ENCODE measurements at regions not wholly inside any gene's neighbourhood (a gene's known extent, or its start where the extent isn't known, plus 50 kb on each side); places are given as distances from the start of the nearest gene placed in this dataset.

DNA sequence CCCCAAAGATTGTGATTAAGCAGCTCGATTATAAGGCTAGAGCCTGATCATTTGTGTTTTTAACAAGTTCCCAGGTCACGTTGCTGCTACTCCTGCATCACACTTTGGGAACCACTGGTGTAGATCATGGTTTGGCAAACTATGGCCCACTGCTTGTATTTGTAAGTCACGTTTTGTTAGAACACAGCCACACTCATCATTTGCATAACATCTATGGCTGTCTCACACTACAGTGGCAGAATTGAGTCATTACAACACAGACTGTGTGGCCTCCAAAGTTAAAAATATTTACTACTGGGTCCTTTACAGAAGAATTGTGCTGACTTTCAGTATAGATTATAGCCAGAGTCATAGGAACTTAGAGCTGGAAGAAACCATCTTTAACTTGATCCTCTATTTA is 515.3 kb upstream of the PSMD7 start:
- no peaks in the 10 kb centered on the region for H3K9me3 ChIP-seq
- 55 to 61% methylated on average over 3 of the region's 3 CpGs for WGBS, 2 donors
- no peaks in the 10 kb centered on the region for H3K27me3 ChIP-seq
- FAIRE-seq = no peak
- no peak for ATAC-seq
- H3K27ac ChIP-seq = no peak overlapping the region
- no peaks in the 10 kb centered on the region for H3K4me1 ChIP-seq
- DNase-seq = no peak
- H3K4me3 ChIP-seq = no peak overlapping the region
- no peaks in the 10 kb centered on the region for H3K36me3 ChIP-seq
- intact Hi-C loops (cut with DNase I) = no loop called here
- TF ChIP-seq, protein P1, sequence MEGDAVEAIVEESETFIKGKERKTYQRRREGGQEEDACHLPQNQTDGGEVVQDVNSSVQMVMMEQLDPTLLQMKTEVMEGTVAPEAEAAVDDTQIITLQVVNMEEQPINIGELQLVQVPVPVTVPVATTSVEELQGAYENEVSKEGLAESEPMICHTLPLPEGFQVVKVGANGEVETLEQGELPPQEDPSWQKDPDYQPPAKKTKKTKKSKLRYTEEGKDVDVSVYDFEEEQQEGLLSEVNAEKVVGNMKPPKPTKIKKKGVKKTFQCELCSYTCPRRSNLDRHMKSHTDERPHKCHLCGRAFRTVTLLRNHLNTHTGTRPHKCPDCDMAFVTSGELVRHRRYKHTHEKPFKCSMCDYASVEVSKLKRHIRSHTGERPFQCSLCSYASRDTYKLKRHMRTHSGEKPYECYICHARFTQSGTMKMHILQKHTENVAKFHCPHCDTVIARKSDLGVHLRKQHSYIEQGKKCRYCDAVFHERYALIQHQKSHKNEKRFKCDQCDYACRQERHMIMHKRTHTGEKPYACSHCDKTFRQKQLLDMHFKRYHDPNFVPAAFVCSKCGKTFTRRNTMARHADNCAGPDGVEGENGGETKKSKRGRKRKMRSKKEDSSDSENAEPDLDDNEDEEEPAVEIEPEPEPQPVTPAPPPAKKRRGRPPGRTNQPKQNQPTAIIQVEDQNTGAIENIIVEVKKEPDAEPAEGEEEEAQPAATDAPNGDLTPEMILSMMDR (IDR thresholded peaks at IDR 0.05) = no peak

DNA sequence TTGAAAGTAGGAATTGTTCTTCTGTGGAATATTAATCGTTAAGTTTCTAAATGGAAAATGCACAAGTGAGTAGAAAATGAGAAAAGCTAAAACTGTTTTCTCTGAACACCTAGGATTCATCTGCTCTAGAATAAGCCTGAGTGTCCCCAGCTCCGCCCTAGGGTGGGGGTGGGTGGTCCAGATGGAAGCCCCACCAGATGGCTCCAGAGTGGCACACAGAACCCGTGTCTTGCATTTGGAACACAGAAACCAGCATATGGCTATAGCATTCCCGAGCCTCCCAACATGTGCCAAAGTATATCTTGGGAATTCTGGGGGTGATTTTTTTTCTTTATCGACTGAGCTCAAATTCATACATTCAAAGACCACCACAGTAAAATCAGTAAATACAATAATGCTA is 517.7 kb upstream of the PSMD7 start:
- Histone ChIP-seq H3K4me1 (no peaks in the 10 kb centered on the region), H3K27ac (no peak overlapping the region), H3K9me3 (no peaks in the 10 kb centered on the region), H3K36me3 (no peaks in the 10 kb centered on the region), H3K4me3 (no peak overlapping the region), H3K27me3 (no peaks in the 10 kb centered on the region)
- WGBS, 2 donors = 63 to 79% methylated on average over 5 of the region's 5 CpGs
- intact Hi-C loops (cut with DNase I) = no loop called here
- no peak for FAIRE-seq
- DNase-seq = no peak
- ATAC-seq = no peak
- TF ChIP-seq, protein P1 (IDR thresholded peaks at IDR 0.05) = no peak

DNA sequence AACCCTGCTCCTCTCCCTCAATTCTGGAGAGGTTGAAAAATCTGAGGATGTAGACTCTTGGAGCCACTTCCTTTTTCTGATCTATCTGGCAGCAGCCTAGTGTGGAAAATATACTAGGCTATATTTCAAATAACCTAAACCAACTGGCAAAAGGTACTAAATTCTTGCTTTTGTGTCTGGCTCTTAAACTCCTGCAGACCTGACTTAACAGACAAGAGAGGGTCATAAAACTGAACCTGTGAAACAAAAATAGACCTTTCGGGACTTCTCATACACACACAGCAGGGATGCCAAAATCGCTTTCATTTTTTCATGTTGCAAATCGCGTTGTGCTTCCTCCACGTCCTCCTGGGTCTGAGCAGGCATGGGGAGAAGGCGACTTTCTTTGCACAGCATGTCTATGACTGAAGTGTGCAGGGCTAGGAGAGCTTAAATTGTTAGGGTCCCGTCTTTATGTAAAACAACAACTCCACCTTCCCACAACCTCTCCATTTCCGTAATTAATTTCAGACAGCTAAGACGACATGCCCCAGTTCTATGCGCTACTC is 520.7 kb upstream of the PSMD7 start:
- Histone ChIP-seq H3K36me3 (no peaks in the 10 kb centered on the region), H3K4me3 (no peak overlapping the region), H3K27ac (no peak overlapping the region), H3K27me3 (no peaks in the 10 kb centered on the region), H3K9me3 (no peaks in the 10 kb centered on the region), H3K4me1 (no peaks in the 10 kb centered on the region)
- intact Hi-C loops (cut with DNase I) = no loop called here
- DNase-seq (no peak), FAIRE-seq (no peak), ATAC-seq (no peak)
- 72 to 77% methylated on average over 10 of the region's 10 CpGs for WGBS, 2 donors
- TF ChIP-seq, protein P1 (IDR thresholded peaks at IDR 0.05) = no peak

DNA sequence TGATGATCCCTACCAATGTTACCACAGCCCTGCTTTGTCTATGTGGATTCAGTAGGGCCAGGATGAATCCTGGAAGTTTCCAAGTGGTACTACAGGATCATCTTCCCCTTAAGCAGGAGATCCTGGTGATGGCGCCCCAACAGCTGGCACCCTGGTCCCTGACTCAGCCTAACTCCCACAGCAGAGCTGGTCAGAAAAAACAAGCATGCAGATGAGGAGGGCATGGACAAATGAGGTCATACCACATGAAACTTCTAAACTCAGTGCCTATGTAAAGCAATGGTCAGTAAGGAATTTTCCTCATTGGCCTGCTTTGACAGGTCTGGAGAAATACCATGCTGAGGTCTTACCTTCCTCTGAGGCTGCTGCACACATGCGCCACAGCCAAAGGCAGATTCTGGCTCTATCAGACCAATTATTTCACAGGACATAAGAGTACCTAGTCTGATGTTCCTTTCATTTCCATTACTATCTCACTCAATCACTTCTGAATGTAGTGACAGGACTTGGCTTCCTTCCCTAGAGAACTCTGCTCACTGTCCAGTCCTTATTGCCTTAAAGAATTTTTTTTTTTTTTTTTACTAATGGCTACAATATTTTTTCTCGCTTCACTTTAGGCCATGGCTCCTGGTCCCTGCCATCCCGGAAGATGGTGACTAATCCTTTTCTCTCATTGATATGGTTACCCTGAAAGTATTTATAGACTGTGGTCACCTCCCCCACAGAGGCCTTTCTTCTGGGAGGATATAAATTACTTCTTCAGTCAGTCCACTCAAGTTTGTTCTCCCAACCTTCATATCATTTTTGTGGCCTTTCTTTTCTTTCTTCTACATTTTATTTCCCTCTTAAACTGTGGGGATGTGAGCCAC is 525.2 kb upstream of the PSMD7 start:
- Histone ChIP-seq H3K4me3 (no peak overlapping the region), H3K4me1 (no peaks in the 10 kb centered on the region), H3K9me3 (no peaks in the 10 kb centered on the region), H3K27ac (no peak overlapping the region), H3K27me3 (no peaks in the 10 kb centered on the region), H3K36me3 (no peaks in the 10 kb centered on the region)
- TF ChIP-seq, protein P1 (IDR thresholded peaks at IDR 0.05) = no peak
- intact Hi-C loops (cut with DNase I) = no loop called here
- FAIRE-seq (no peak), ATAC-seq (no peak), DNase-seq (no peak)
- 90 to 92% methylated on average over 4 of the region's 4 CpGs for WGBS, 2 donors

DNA sequence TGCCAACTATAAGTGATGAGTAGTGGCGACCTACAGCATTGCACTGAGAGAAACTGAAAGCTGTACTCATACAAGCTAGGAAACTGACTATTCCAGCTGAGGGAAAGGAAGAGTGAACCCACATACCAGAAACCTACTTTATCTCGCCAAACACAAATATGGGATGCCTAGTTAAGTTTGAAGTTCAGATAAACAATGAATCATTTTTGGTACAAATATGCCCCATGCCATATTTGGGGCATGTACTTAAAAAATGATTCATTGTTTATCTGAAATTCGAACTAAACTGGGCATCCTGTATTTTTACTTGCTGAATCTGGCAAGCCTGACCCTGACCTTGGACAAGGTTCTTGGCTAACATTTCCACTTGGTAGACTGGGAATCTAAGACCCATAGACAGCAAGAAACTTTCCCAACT is 527.8 kb upstream of the PSMD7 start:
- no peak for FAIRE-seq
- 41 to 47% methylated on average over 3 of the region's 3 CpGs for WGBS, 2 donors
- H3K27ac ChIP-seq = no peak overlapping the region
- no peak overlapping the region for H3K4me3 ChIP-seq
- no peaks in the 10 kb centered on the region for H3K9me3 ChIP-seq
- ATAC-seq = peak in 1 of 4 donors; percentile 21
- no peaks in the 10 kb centered on the region for H3K27me3 ChIP-seq
- TF ChIP-seq, protein P1 (IDR thresholded peaks at IDR 0.05) = no peak
- intact Hi-C loops (cut with DNase I) = no loop called here
- no peaks in the 10 kb centered on the region for H3K4me1 ChIP-seq
- no peaks in the 10 kb centered on the region for H3K36me3 ChIP-seq
- peak in 1 of 6 donors; percentile 17 for DNase-seq
